ENCODE measurements at regions not wholly inside any gene's neighbourhood (a gene's known extent, or its start where the extent isn't known, plus 50 kb on each side); places are given as distances from the start of the nearest gene placed in this dataset.
A peak's percentile ranks its signal among the peaks of the same experiment; 100 is the strongest.

- peak; percentile 56 for DNase-seq
Observed at GRCh38 chrX:110432091-110432905, 73.7 kb downstream of the RTL9 start.

- no peak for DNase-seq
Observed at GRCh38 chrX:110432906-110433215, 74.2 kb downstream of the RTL9 start.

GRCh38 chrX:110435196-110435595 lies 76.5 kb downstream of the RTL9 start:
- no peak for DNase-seq

GRCh38 chrX:110436523-110436922 lies 77.9 kb downstream of the RTL9 start:
- no peak for DNase-seq

- no peak for DNase-seq
Observed at GRCh38 chrX:110437686-110438085, 79.0 kb downstream of the RTL9 start.

- no peak for DNase-seq
Observed at GRCh38 chrX:110440016-110440805, 81.6 kb downstream of the RTL9 start.

- peak; percentile 69 for DNase-seq
Observed at GRCh38 chrX:110442635-110443034, 84.0 kb downstream of the RTL9 start.

GRCh38 chrX:110444996-110445395 lies 86.3 kb downstream of the RTL9 start:
- DNase-seq = peak; percentile 4

- DNase-seq = peak; percentile 23
Observed at GRCh38 chrX:110448459-110448858, 89.8 kb downstream of the RTL9 start.

- no peak for DNase-seq
Observed at GRCh38 chrX:110449312-110449711, 90.7 kb downstream of the RTL9 start.

GRCh38 chrX:110450050-110450449 lies 91.4 kb downstream of the RTL9 start:
- peak; percentile 76 for DNase-seq

- DNase-seq = peak; percentile 19
Observed at GRCh38 chrX:110454336-110454735, 95.7 kb downstream of the RTL9 start.

GRCh38 chrX:110462957-110463356 lies 104.3 kb downstream of the RTL9 start:
- peak; percentile 36 for DNase-seq

- DNase-seq = no peak
Observed at GRCh38 chrX:110466790-110467189, 108.1 kb downstream of the RTL9 start.

GRCh38 chrX:110472265-110472664 lies 113.6 kb downstream of the RTL9 start:
- no peak for DNase-seq

- DNase-seq = no peak
Observed at GRCh38 chrX:110477593-110478228, 119.1 kb downstream of the RTL9 start.

GRCh38 chrX:110491846-110492620 lies 133.4 kb downstream of the RTL9 start:
- peak; percentile 70 for DNase-seq

- no peak for DNase-seq
Observed at GRCh38 chrX:110504947-110505346, 146.3 kb downstream of the RTL9 start.

GRCh38 chrX:110509755-110510532 lies 151.3 kb downstream of the RTL9 start:
- peak; percentile 1 for DNase-seq

GRCh38 chrX:110511238-110511637 lies 152.6 kb downstream of the RTL9 start:
- DNase-seq = no peak

- no peak for DNase-seq
Observed at GRCh38 chrX:110512341-110512740, 153.7 kb downstream of the RTL9 start.

GRCh38 chrX:110514509-110514908 lies 155.9 kb downstream of the RTL9 start:
- DNase-seq = no peak

Measured in NCI-H69 (cell line).